CD14-positive monocyte (primary cell): ENCODE measurements at regions not wholly inside any gene's neighbourhood (a gene's known extent, or its start where the extent isn't known, plus 50 kb on each side); places are given as distances from the start of the nearest gene placed in this dataset.

Source experiments
- DNase-seq, 3 donors: peaks; one replicate each; pipeline ENCODE4 v3.0.0-alpha.2; 2011 to 2022
- H2AFZ ChIP-seq: 2 replicates; pipeline ENCODE4 v1.6.0; 2012; ENCODE audit warnings: mild to moderate bottlenecking, low read depth, low read length, inconsistent platforms; ENCODE audit not compliant: insufficient read depth, poor library complexity, severe bottlenecking
- H3K27ac ChIP-seq, 2 donors: 1 replicate in 1 of 2; 2 replicates in 1 of 2; pipeline ENCODE4 v1.5.1; 2012 to 2013; ENCODE audit warnings: low read length in 2 of 2, control low read depth in 1 of 2, inconsistent platforms in 1 of 2, low read depth in 1 of 2, mild to moderate bottlenecking in 1 of 2
- H3K27me3 ChIP-seq, 2 donors: one replicate each; pipeline versions ENCODE4 v1.6.0 to v1.6.1; 2011 to 2013; ENCODE audit warnings: low read length in 2 of 2; ENCODE audit not compliant: control insufficient read depth in 2 of 2, insufficient read depth in 2 of 2
- H3K36me3 ChIP-seq, 2 donors: replicated peaks in 1 of 2; 1 replicate in 1 of 2; 2 replicates in 1 of 2; pipeline versions ENCODE4 v1.5.1 to v1.6.1; 2012 to 2013; ENCODE audit warnings: low read length in 2 of 2, control low read depth in 1 of 2, inconsistent platforms in 1 of 2, mild to moderate bottlenecking in 1 of 2; ENCODE audit not compliant: insufficient read depth in 2 of 2, control insufficient read depth in 1 of 2
- H3K4me1 ChIP-seq, 2 donors: 1 replicate in 1 of 2; 2 replicates in 1 of 2; pipeline versions ENCODE4 v1.5.1 to v1.6.1; 2012 to 2013; ENCODE audit warnings: low read length in 2 of 2, control low read depth in 1 of 2, inconsistent platforms in 1 of 2, mild to moderate bottlenecking in 1 of 2, moderate library complexity in 1 of 2; ENCODE audit not compliant: insufficient read depth in 2 of 2, control insufficient read depth in 1 of 2
- H3K4me2 ChIP-seq: replicated peaks from 2 replicates; pipeline ENCODE3; 2012; ENCODE audit warnings: low read length, moderate library complexity, mild to moderate bottlenecking; ENCODE audit not compliant: poor library complexity, severe bottlenecking; ENCODE audit errors: extremely low read depth
- H3K4me3 ChIP-seq, 3 experiments: fragments of 200-600 bp in 1 of 3; sonication (generic) in 1 of 3; replicated peaks in 1 of 3; 1 replicate in 2 of 3; 2 replicates in 1 of 3; pipeline ENCODE4 v1.5.1; 2011 to 2013; ENCODE audit warnings: low read length in 3 of 3, mild to moderate bottlenecking in 3 of 3, control low read depth in 2 of 3, low read depth in 2 of 3, inconsistent platforms in 1 of 3, moderate library complexity in 1 of 3
- H3K79me2 ChIP-seq: 2 replicates; pipeline ENCODE4 v1.6.0; 2012; ENCODE audit warnings: mild to moderate bottlenecking, control low read depth, inconsistent platforms, low read length, moderate library complexity; ENCODE audit not compliant: insufficient read depth
- H3K9ac ChIP-seq: 2 replicates; pipeline ENCODE4 v1.6.0; 2017; ENCODE audit warnings: low read length, mild to moderate bottlenecking; ENCODE audit not compliant: insufficient read depth, poor library complexity, severe bottlenecking
- H3K9me3 ChIP-seq, 2 donors: replicated peaks in 1 of 2; 1 replicate in 1 of 2; 2 replicates in 1 of 2; pipeline versions ENCODE4 v1.5.1 to v1.6.1; 2012 to 2013; ENCODE audit warnings: low read length in 2 of 2, control low read depth in 1 of 2; ENCODE audit not compliant: control insufficient read depth in 1 of 2, insufficient read depth in 1 of 2
- H4K20me1 ChIP-seq: 2 replicates; pipeline ENCODE4 v1.6.0; 2012; ENCODE audit warnings: mild to moderate bottlenecking, low read length, control low read depth, moderate library complexity; ENCODE audit not compliant: insufficient read depth
- H3K27ac Mint-ChIP-seq, 7 donors: one replicate each; pipeline ENCODE4 v1.8.0; 2020; ENCODE audit warnings: mild to moderate bottlenecking in 7 of 7, mixed read lengths in 7 of 7, moderate library complexity in 6 of 7, inconsistent platforms in 2 of 7
- H3K27me3 Mint-ChIP-seq, 3 donors: one replicate each; pipeline ENCODE4 v1.8.0; 2021 to 2022; ENCODE audit warnings: low read depth in 3 of 3, mild to moderate bottlenecking in 3 of 3, mixed read lengths in 3 of 3, moderate library complexity in 3 of 3, inconsistent platforms in 1 of 3
- H3K36me3 Mint-ChIP-seq, 2 donors: one replicate each; pipeline ENCODE4 v1.8.0; 2020; ENCODE audit warnings: mixed read lengths in 2 of 2, inconsistent platforms in 1 of 2, mild to moderate bottlenecking in 1 of 2
- H3K4me1 Mint-ChIP-seq: one replicate; pipeline ENCODE4 v1.8.0; 2020; ENCODE audit warnings: mild to moderate bottlenecking, mixed read lengths
- H3K4me3 Mint-ChIP-seq, 2 donors: one replicate each; pipeline ENCODE4 v1.8.0; 2020; ENCODE audit warnings: mild to moderate bottlenecking in 2 of 2, mixed read lengths in 2 of 2, moderate library complexity in 1 of 2
- H3K9me3 Mint-ChIP-seq, 7 donors: one replicate each; pipeline ENCODE4 v1.8.0; 2020 to 2022; ENCODE audit warnings: mixed read lengths in 7 of 7, mild to moderate bottlenecking in 6 of 7, moderate library complexity in 6 of 7, inconsistent platforms in 2 of 7
- WGBS: methylation state at CpG from one replicate; pipeline ENCODE4 v1.1.5; 2013; ENCODE audit warnings: missing lambda C conversion rate; ENCODE audit not compliant: insufficient coverage; 5-methylcytosine and 5-hydroxymethylcytosine counted together
- intact Hi-C, 2 donors: fragments of 100-400 bp; cut with micrococcal nuclease; formaldehyde crosslinking; loops; one replicate each; pipeline versions ENCODE4 v1.15.0 to v1.15.1; 2023
- TF ChIP-seq, protein P1 (sequence below): fragments of 200-600 bp; IDR thresholded peaks from one replicate; pipeline ENCODE4 v1.8.0; 2022; ENCODE audit warnings: antibody characterized with exemption, mild to moderate bottlenecking

DNA sequence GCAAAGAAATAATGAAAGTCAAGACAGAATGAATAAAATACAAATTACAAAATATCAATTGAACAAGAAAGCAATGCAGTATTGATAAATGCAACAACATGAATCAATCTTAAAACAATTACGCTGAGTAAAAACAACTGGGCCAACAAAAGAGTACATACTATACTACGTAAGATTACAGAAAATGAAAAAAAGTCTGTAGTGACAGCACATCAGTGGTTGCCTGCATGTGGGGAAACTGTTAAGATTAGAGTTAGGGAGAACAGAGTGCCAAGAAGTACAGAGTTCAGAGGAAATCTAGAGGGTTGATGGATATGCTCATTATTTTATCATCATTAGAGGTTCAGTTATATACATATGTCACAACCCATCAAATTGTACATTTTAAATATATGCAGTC, 706.6 kb upstream of the ACO1 start:
- Mint-ChIP-seq H3K9me3 (peaks cover 0 to 4% (median 0%) of the 10 kb centered on the region in 7 donors), H3K4me1 (no peaks in the 10 kb centered on the region), H3K27me3 (no peaks in the 10 kb centered on the region), H3K4me3 (no peak overlapping the region), H3K27ac (no peak overlapping the region), H3K36me3 (no peaks in the 10 kb centered on the region)
- no peak overlapping the region for H3K4me2 ChIP-seq
- H3K27me3 ChIP-seq = no peaks in the 10 kb centered on the region
- H3K79me2 ChIP-seq = no peaks in the 10 kb centered on the region
- DNase-seq = no peak
- H2AFZ ChIP-seq = no peak overlapping the region
- no peak overlapping the region for H3K27ac ChIP-seq
- no peaks in the 10 kb centered on the region for H3K36me3 ChIP-seq
- no peaks in the 10 kb centered on the region for H3K9me3 ChIP-seq
- H3K4me1 ChIP-seq = no peaks in the 10 kb centered on the region
- TF ChIP-seq, protein P1, sequence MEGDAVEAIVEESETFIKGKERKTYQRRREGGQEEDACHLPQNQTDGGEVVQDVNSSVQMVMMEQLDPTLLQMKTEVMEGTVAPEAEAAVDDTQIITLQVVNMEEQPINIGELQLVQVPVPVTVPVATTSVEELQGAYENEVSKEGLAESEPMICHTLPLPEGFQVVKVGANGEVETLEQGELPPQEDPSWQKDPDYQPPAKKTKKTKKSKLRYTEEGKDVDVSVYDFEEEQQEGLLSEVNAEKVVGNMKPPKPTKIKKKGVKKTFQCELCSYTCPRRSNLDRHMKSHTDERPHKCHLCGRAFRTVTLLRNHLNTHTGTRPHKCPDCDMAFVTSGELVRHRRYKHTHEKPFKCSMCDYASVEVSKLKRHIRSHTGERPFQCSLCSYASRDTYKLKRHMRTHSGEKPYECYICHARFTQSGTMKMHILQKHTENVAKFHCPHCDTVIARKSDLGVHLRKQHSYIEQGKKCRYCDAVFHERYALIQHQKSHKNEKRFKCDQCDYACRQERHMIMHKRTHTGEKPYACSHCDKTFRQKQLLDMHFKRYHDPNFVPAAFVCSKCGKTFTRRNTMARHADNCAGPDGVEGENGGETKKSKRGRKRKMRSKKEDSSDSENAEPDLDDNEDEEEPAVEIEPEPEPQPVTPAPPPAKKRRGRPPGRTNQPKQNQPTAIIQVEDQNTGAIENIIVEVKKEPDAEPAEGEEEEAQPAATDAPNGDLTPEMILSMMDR = no peak
- H3K4me3 ChIP-seq = no peak overlapping the region
- no CpG with 5 or more reads among the region's 2 CpGs for WGBS
- intact Hi-C loops = no loop called here
- H4K20me1 ChIP-seq = no peaks in the 10 kb centered on the region
- H3K9ac ChIP-seq = no peak overlapping the region

DNA sequence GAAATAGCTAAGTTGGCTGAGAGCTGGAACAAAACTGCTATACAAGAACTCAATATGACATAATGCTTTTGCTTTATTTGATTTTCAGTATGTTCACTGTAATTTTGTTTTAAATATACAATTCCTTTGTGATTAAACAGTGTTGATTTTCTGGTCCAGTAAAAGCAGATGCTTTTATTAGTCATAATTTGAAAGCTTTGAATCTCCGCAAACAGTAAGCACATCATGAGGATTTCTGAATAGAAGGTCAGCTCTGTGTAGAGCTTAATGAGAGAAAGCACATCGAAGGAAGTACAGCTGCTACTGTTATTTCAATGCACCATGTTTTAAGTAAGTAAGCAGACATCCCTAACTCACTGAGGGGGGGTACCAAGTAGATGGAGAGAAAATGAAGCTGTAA, 701.3 kb upstream of the ACO1 start:
- Histone ChIP-seq H3K27ac (no peak overlapping the region), H3K9ac (no peak overlapping the region), H2AFZ (no peak overlapping the region), H3K4me1 (no peaks in the 10 kb centered on the region), H3K4me2 (no peak overlapping the region), H3K9me3 (no peaks in the 10 kb centered on the region), H3K79me2 (no peaks in the 10 kb centered on the region), H3K4me3 (no peak overlapping the region), H4K20me1 (no peaks in the 10 kb centered on the region), H3K36me3 (no peaks in the 10 kb centered on the region), H3K27me3 (no peaks in the 10 kb centered on the region)
- H3K4me1 Mint-ChIP-seq = no peaks in the 10 kb centered on the region
- no peak for DNase-seq
- intact Hi-C loops = no loop called here
- TF ChIP-seq, protein P1 = no peak
- no peaks in the 10 kb centered on the region for H3K36me3 Mint-ChIP-seq
- peaks cover 0 to 2% (median 0%) of the 10 kb centered on the region in 7 donors for H3K9me3 Mint-ChIP-seq
- H3K4me3 Mint-ChIP-seq = no peak overlapping the region
- no CpG with 5 or more reads among the region's 2 CpGs for WGBS
- no peaks in the 10 kb centered on the region for H3K27me3 Mint-ChIP-seq
- no peak overlapping the region for H3K27ac Mint-ChIP-seq
